ENCODE measurements at regions not wholly inside any gene's neighbourhood (a gene's known extent, or its start where the extent isn't known, plus 50 kb on each side); places are given as distances from the start of the nearest gene placed in this dataset.

DNA sequence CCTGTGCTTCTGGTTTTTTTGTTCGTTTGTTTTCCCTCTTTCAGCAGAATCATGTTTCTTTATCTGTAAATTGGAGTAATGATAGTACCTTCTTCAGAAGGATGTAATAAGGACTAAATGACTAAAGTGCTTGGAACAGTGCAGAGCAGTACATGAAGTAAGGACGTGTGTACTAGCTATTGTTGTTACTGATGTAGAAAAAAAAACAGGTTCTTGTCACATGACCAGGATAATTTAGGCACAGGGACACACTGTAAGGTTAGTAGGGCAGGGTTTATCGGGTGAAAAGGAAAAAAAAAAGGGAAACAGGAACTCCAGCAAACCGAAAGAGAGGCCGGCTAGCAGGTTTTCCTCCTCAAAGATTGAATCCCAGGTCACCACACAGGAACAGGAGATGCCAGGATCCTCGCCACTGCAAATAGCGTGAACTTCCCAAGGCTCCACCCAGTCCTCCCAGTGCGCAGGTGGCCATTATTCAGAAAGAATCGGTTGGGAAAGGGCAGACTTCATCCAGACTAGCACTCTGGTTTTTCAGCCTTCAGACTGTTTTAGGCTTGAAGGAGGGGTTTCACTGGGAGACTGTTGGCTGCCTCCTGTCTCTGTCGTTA lies 63.8 kb upstream of the PRRC2C start:
- TF ChIP-seq POLR2AphosphoS5 (IDR thresholded peaks at IDR 0.05; ENCODE audit: low read depth, low read length): no peak
- TF ChIP-seq FOXP2 (optimal IDR thresholded peaks at IDR 0.05; ENCODE audit: borderline replicate concordance, extremely low read depth, extremely low read length, insufficient read depth): no peak
- no peak for TF ChIP-seq SIN3A (IDR thresholded peaks at IDR 0.05; ENCODE audit: borderline replicate concordance, insufficient read depth, low read length)
- TF ChIP-seq, protein P1, sequence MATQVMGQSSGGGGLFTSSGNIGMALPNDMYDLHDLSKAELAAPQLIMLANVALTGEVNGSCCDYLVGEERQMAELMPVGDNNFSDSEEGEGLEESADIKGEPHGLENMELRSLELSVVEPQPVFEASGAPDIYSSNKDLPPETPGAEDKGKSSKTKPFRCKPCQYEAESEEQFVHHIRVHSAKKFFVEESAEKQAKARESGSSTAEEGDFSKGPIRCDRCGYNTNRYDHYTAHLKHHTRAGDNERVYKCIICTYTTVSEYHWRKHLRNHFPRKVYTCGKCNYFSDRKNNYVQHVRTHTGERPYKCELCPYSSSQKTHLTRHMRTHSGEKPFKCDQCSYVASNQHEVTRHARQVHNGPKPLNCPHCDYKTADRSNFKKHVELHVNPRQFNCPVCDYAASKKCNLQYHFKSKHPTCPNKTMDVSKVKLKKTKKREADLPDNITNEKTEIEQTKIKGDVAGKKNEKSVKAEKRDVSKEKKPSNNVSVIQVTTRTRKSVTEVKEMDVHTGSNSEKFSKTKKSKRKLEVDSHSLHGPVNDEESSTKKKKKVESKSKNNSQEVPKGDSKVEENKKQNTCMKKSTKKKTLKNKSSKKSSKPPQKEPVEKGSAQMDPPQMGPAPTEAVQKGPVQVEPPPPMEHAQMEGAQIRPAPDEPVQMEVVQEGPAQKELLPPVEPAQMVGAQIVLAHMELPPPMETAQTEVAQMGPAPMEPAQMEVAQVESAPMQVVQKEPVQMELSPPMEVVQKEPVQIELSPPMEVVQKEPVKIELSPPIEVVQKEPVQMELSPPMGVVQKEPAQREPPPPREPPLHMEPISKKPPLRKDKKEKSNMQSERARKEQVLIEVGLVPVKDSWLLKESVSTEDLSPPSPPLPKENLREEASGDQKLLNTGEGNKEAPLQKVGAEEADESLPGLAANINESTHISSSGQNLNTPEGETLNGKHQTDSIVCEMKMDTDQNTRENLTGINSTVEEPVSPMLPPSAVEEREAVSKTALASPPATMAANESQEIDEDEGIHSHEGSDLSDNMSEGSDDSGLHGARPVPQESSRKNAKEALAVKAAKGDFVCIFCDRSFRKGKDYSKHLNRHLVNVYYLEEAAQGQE (IDR thresholded peaks at IDR 0.05; ENCODE audit: insufficient read depth in 1 of 2, low read depth in 2 of 2, low read length in 2 of 2): no peak
- TF ChIP-seq TAF1 (IDR thresholded peaks at IDR 0.05; ENCODE audit: borderline replicate concordance, insufficient read depth, low read length): no peak

- TF ChIP-seq TAF1 (IDR thresholded peaks at IDR 0.05; ENCODE audit: borderline replicate concordance, insufficient read depth, low read length) (no peak), SIN3A (IDR thresholded peaks at IDR 0.05; ENCODE audit: borderline replicate concordance, insufficient read depth, low read length) (no peak), FOXP2 (optimal IDR thresholded peaks at IDR 0.05; ENCODE audit: borderline replicate concordance, extremely low read depth, extremely low read length, insufficient read depth) (no peak), POLR2AphosphoS5 (IDR thresholded peaks at IDR 0.05; ENCODE audit: low read depth, low read length) (no peak)
- TF ChIP-seq, protein P1 (IDR thresholded peaks at IDR 0.05; ENCODE audit: insufficient read depth in 1 of 2, low read depth in 2 of 2, low read length in 2 of 2): no peak
Measured at GRCh38 chr1:171422511-171422910, 62.8 kb upstream of the PRRC2C start.

DNA sequence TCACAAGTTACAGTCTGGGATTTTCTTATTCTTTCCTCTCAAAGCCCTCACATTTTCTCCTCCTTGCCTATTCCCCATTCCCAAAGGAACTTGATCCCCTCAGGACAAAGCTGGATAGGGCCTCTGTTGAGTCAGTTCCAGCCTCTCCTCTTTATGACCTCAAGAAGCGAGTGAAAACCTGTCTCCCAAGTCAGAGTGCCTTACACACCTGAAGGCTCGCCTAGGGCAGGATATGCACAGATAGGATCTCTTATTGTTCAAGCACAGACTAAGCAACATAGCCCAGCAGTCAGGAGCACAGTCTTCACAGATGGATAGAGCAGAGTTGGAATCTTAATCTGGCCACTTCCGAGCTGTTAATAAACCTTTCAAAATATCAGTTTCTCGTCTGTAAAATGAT lies 60.8 kb upstream of the PRRC2C start:
- TF ChIP-seq FOXP2 (optimal IDR thresholded peaks at IDR 0.05; ENCODE audit: borderline replicate concordance, extremely low read depth, extremely low read length, insufficient read depth): no peak
- TF ChIP-seq SIN3A (IDR thresholded peaks at IDR 0.05; ENCODE audit: borderline replicate concordance, insufficient read depth, low read length): no peak
- TF ChIP-seq TAF1 (IDR thresholded peaks at IDR 0.05; ENCODE audit: borderline replicate concordance, insufficient read depth, low read length): no peak
- TF ChIP-seq POLR2AphosphoS5 (IDR thresholded peaks at IDR 0.05; ENCODE audit: low read depth, low read length): no peak
- TF ChIP-seq, protein P1 (IDR thresholded peaks at IDR 0.05; ENCODE audit: insufficient read depth in 1 of 2, low read depth in 2 of 2, low read length in 2 of 2): no peak

DNA sequence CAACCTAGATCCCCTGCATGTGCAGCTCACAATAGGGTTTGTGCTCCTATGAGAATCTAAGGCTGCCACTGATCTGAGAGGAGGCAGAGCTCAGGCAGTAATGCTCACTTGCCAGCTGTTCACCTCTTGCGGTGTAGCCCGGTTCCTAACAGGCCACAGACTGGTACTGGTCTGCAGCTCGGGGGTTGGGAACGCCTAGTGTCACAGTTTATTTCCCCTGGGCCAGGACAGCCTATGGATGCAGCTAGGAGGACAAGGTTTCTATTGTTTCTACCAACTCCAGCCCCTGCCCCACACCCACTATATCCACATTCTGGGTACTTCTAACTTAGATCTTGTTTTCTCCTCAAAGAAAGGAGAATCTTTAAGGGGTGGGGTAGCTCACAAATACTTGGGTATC lies 58.7 kb upstream of the PRRC2C start:
- TF ChIP-seq FOXP2 (optimal IDR thresholded peaks at IDR 0.05; ENCODE audit: borderline replicate concordance, extremely low read depth, extremely low read length, insufficient read depth): no peak
- TF ChIP-seq TAF1 (IDR thresholded peaks at IDR 0.05; ENCODE audit: borderline replicate concordance, insufficient read depth, low read length): no peak

GRCh38 chr1:171427852-171428471 lies 57.4 kb upstream of the PRRC2C start:
- no peak for TF ChIP-seq SIN3A (IDR thresholded peaks at IDR 0.05; ENCODE audit: borderline replicate concordance, insufficient read depth, low read length)
- no peak for TF ChIP-seq TAF1 (IDR thresholded peaks at IDR 0.05; ENCODE audit: borderline replicate concordance, insufficient read depth, low read length)
- TF ChIP-seq POLR2AphosphoS5 (IDR thresholded peaks at IDR 0.05; ENCODE audit: low read depth, low read length): no peak

- TF ChIP-seq SIN3A (IDR thresholded peaks at IDR 0.05; ENCODE audit: borderline replicate concordance, insufficient read depth, low read length) (no peak), TAF1 (IDR thresholded peaks at IDR 0.05; ENCODE audit: borderline replicate concordance, insufficient read depth, low read length) (no peak), POLR2AphosphoS5 (IDR thresholded peaks at IDR 0.05; ENCODE audit: low read depth, low read length) (no peak)
- TF ChIP-seq, protein P1 (IDR thresholded peaks at IDR 0.05; ENCODE audit: insufficient read depth in 1 of 2, low read depth in 2 of 2, low read length in 2 of 2): no peak
Measured at GRCh38 chr1:171429137-171429536, 56.2 kb upstream of the PRRC2C start.

All from PFSK-1 (cell line).